ENCODE measurements at regions not wholly inside any gene's neighbourhood (a gene's known extent, or its start where the extent isn't known, plus 50 kb on each side); places are given as distances from the start of the nearest gene placed in this dataset.

DNA sequence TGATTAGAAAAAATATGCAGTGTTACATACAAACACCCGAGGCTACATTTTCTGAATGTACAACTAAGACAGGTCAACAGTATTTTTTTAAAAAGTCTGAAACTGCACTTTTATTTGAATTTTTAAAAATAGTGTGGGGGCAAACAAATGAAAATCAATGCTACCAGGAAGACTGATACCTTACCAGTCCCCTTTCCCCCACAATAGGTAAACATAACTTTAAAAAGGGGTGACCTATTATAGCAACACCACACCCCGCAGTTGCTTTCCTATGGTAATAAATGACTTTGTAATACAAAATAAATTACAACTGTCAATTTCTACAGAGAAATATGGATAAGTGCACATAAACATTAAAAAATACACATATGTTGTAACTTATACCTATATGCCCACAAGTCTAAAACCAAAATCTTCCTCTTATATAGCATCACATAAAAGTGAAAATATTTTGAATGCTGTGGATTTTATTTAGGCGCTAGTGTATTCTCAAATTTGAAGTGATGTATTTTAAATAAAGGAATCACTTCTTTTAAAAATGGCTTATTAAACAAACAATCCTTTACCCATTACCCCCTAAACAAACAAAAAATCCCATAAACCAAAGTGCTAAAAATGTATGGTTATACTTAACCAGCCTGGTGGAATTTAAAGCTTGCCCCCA lies 63.1 kb downstream of the KCNRG start:
- TF ChIP-seq, protein P1, sequence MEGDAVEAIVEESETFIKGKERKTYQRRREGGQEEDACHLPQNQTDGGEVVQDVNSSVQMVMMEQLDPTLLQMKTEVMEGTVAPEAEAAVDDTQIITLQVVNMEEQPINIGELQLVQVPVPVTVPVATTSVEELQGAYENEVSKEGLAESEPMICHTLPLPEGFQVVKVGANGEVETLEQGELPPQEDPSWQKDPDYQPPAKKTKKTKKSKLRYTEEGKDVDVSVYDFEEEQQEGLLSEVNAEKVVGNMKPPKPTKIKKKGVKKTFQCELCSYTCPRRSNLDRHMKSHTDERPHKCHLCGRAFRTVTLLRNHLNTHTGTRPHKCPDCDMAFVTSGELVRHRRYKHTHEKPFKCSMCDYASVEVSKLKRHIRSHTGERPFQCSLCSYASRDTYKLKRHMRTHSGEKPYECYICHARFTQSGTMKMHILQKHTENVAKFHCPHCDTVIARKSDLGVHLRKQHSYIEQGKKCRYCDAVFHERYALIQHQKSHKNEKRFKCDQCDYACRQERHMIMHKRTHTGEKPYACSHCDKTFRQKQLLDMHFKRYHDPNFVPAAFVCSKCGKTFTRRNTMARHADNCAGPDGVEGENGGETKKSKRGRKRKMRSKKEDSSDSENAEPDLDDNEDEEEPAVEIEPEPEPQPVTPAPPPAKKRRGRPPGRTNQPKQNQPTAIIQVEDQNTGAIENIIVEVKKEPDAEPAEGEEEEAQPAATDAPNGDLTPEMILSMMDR (IDR thresholded peaks at IDR 0.05; ENCODE audit: insufficient read depth, low read depth, low read length) = no peak
- no peak for TF ChIP-seq EZH2 (IDR thresholded peaks at IDR 0.05; ENCODE audit: insufficient read depth, low read length)

Data from astrocyte (in vitro differentiated cells and primary cell).